HL-60 (cell line): ENCODE measurements at regions not wholly inside any gene's neighbourhood (a gene's known extent, or its start where the extent isn't known, plus 50 kb on each side); places are given as distances from the start of the nearest gene placed in this dataset.

Source experiments
- CTCF ChIP-seq: IDR thresholded peaks from one replicate; pipeline ENCODE4 v1.5.1; 2011; ENCODE audit warnings: low read length, control low read depth, inconsistent platforms; ENCODE audit not compliant: insufficient read depth
- POLR2AphosphoS5 ChIP-seq: IDR thresholded peaks from 2 replicates; pipeline ENCODE4 v1.6.1; 2012; ENCODE audit warnings: low read depth

- no peak for TF ChIP-seq CTCF
- TF ChIP-seq POLR2AphosphoS5 = no peak
These were observed 2188.9 kb downstream of the PCDH7 start for GRCh38 chr4:32909053-32909452.
